Mesenchymal stem cell (in vitro differentiated cells and primary cell): ENCODE measurements at regions not wholly inside any gene's neighbourhood (a gene's known extent, or its start where the extent isn't known, plus 50 kb on each side); places are given as distances from the start of the nearest gene placed in this dataset.

Source experiments
- DNase-seq: peaks from one replicate; pipeline ENCODE4 v3.0.0-alpha.2; 2013
- H2AFZ ChIP-seq: one replicate; pipeline ENCODE4 v1.6.1; 2013; ENCODE audit warnings: low read depth, mild to moderate bottlenecking, control low read depth, inconsistent platforms, low read length, moderate library complexity
- H2AK5ac ChIP-seq: 2 replicates; pipeline ENCODE4 v1.6.1; 2013; ENCODE audit warnings: low read length, moderate library complexity, mild to moderate bottlenecking, inconsistent platforms; ENCODE audit not compliant: severe bottlenecking
- H2BK120ac ChIP-seq: one replicate; pipeline ENCODE4 v1.6.1; 2013; ENCODE audit warnings: low read depth, mild to moderate bottlenecking, inconsistent platforms, low read length, moderate library complexity
- H2BK12ac ChIP-seq, 2 experiments: one replicate each; pipeline ENCODE4 v1.6.1; 2013; ENCODE audit warnings: inconsistent platforms in 2 of 2, low read length in 2 of 2, mild to moderate bottlenecking in 2 of 2, moderate library complexity in 2 of 2, control low read depth in 1 of 2
- H2BK15ac ChIP-seq: one replicate; pipeline ENCODE4 v1.6.1; 2013; ENCODE audit warnings: mild to moderate bottlenecking, low read depth, inconsistent platforms; ENCODE audit not compliant: poor library complexity, severe bottlenecking
- H2BK5ac ChIP-seq: 2 replicates; pipeline ENCODE4 v1.6.1; 2013; ENCODE audit warnings: low read depth, mild to moderate bottlenecking, low read length, control low read depth, inconsistent platforms; ENCODE audit not compliant: poor library complexity, severe bottlenecking
- H3K14ac ChIP-seq, 2 experiments: one replicate each; pipeline ENCODE4 v1.6.1; 2013; ENCODE audit warnings: inconsistent platforms in 2 of 2, low read length in 2 of 2, control low read depth in 1 of 2, mild to moderate bottlenecking in 1 of 2, moderate library complexity in 1 of 2
- H3K18ac ChIP-seq, 2 experiments: one replicate each; pipeline ENCODE4 v1.6.1; 2013; ENCODE audit warnings: inconsistent platforms in 2 of 2, low read length in 2 of 2, control low read depth in 1 of 2, low read depth in 1 of 2, mild to moderate bottlenecking in 1 of 2
- H3K23ac ChIP-seq, 2 experiments: one replicate each; pipeline ENCODE4 v1.6.1; 2013; ENCODE audit warnings: inconsistent platforms in 2 of 2, low read length in 2 of 2, mild to moderate bottlenecking in 2 of 2, moderate library complexity in 2 of 2, control low read depth in 1 of 2
- H3K27ac ChIP-seq: 2 replicates; pipeline ENCODE4 v1.5.1; 2013; ENCODE audit warnings: mild to moderate bottlenecking, moderate library complexity, low read length, control low read depth, inconsistent platforms; ENCODE audit not compliant: poor library complexity, severe bottlenecking
- H3K27me3 ChIP-seq, 2 experiments: 2 replicates each; pipeline versions ENCODE4 v1.6.1 to v1.7.0; 2013; ENCODE audit warnings: low read length in 2 of 2, mild to moderate bottlenecking in 2 of 2, moderate library complexity in 2 of 2, control low read depth in 1 of 2, inconsistent platforms in 1 of 2; ENCODE audit not compliant: control insufficient read depth in 1 of 2, insufficient read depth in 1 of 2
- H3K36me3 ChIP-seq, 2 experiments: 2 replicates each; pipeline versions ENCODE4 v1.6.1 to v1.7.0; 2013; ENCODE audit warnings: low read length in 2 of 2, control low read depth in 1 of 2, inconsistent platforms in 1 of 2, low read depth in 1 of 2, mild to moderate bottlenecking in 1 of 2; ENCODE audit not compliant: insufficient read depth in 2 of 2, control insufficient read depth in 1 of 2
- H3K4ac ChIP-seq, 2 experiments: one replicate each; pipeline ENCODE4 v1.6.1; 2013; ENCODE audit warnings: inconsistent platforms in 2 of 2, low read length in 2 of 2, mild to moderate bottlenecking in 2 of 2, moderate library complexity in 2 of 2, control low read depth in 1 of 2, low read depth in 1 of 2
- H3K4me1 ChIP-seq: 2 replicates; pipeline ENCODE4 v1.6.1; 2013; ENCODE audit warnings: low read depth, low read length, control low read depth; ENCODE audit not compliant: control insufficient read depth, insufficient read depth
- H3K4me2 ChIP-seq: 2 replicates; pipeline ENCODE4 v1.6.1; 2013; ENCODE audit warnings: low read length, mild to moderate bottlenecking, inconsistent platforms; ENCODE audit not compliant: poor library complexity, severe bottlenecking
- H3K4me3 ChIP-seq, 2 experiments: 2 replicates each; pipeline versions ENCODE4 v1.5.1 to v1.7.0; 2013; ENCODE audit warnings: low read length in 2 of 2, mild to moderate bottlenecking in 2 of 2, control low read depth in 1 of 2, low read depth in 1 of 2; ENCODE audit not compliant: insufficient read depth in 1 of 2
- H3K79me1 ChIP-seq: replicated peaks from 2 replicates; pipeline ENCODE4 v1.6.1; 2013; ENCODE audit warnings: mild to moderate bottlenecking, control low read depth, low read length, inconsistent platforms; ENCODE audit not compliant: poor library complexity, severe bottlenecking
- H3K9ac ChIP-seq: 2 replicates; pipeline ENCODE4 v1.7.0; 2013; ENCODE audit warnings: mild to moderate bottlenecking, low read length, moderate library complexity
- H3K9me3 ChIP-seq: 2 replicates; pipeline ENCODE4 v1.7.0; 2013; ENCODE audit warnings: mild to moderate bottlenecking, low read length; ENCODE audit not compliant: control insufficient read depth
- H4K8ac ChIP-seq: one replicate; pipeline ENCODE4 v1.6.1; 2013; ENCODE audit warnings: inconsistent platforms, mild to moderate bottlenecking, low read length, moderate library complexity
- H4K91ac ChIP-seq: one replicate; pipeline ENCODE4 v1.6.1; 2013; ENCODE audit warnings: mild to moderate bottlenecking, low read length, inconsistent platforms
- WGBS: methylation state at CpG from one replicate; pipeline ENCODE4 v1.1.7; 2013; ENCODE audit warnings: mixed read lengths; 5-methylcytosine and 5-hydroxymethylcytosine counted together

DNA sequence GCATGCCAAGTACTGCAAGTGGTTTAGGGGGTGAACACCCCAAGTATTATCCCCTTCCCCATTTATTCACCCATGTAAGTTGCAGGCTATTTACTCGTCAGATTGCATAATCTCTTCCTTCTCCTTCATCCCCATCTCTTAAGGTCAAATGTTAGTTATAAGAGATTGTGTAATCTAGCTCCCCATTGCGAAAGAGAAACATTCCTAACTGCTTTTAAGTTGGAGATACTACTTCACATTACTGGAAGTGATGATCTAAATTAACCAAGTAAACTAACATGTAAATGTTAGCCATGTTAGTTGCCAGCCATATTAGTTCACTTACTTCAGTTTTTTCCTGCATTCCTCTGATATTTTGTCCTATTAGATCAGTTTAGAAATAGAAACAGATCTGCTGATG, 262.3 kb downstream of the TAF11L14 start:
- no peak overlapping the region for H3K4ac ChIP-seq
- no peak overlapping the region for H2BK5ac ChIP-seq
- H3K14ac ChIP-seq, result no peak overlapping the region
- no peaks in the 10 kb centered on the region for H3K9me3 ChIP-seq
- no peak overlapping the region for H2AFZ ChIP-seq
- no peak overlapping the region for H2BK12ac ChIP-seq
- H2BK15ac ChIP-seq, result no peak overlapping the region
- H3K4me2 ChIP-seq, result no peak overlapping the region
- no peak overlapping the region for H3K18ac ChIP-seq
- peak; percentile 5 for DNase-seq
- no CpG with 5 or more reads among the region's 2 CpGs for WGBS
- no peak overlapping the region for H3K4me3 ChIP-seq
- no peak overlapping the region for H2BK120ac ChIP-seq
- H3K27ac ChIP-seq, result no peak overlapping the region
- H3K23ac ChIP-seq, result no peak overlapping the region
- H4K8ac ChIP-seq, result no peak overlapping the region
- no peaks in the 10 kb centered on the region for H3K4me1 ChIP-seq
- H4K91ac ChIP-seq, result no peak overlapping the region
- H3K9ac ChIP-seq, result peak overlapping the region; percentile 58
- H3K79me1 ChIP-seq, result no peaks in the 10 kb centered on the region
- no peaks in the 10 kb centered on the region for H3K36me3 ChIP-seq
- no peaks in the 10 kb centered on the region for H3K27me3 ChIP-seq
- H2AK5ac ChIP-seq, result no peak overlapping the region

DNA sequence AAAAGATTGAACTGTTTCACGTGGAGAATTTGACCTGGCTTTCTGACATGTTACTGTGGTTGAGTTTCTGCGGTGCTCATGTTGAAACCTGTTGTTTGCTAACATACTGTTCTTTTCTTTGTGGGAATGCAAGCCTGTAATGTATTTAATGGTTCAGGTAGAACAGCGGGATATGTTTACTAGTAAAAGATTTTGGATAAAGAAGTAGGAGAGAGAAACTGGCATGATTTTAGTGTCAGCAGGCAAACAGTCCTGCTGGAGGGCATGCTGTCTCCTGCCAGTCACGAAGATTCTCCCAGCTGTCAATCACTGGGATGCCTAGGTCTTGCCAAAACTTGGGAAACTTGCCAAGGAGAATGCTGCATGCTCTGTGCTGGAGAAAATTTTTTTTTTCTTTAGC, 263.5 kb downstream of the TAF11L14 start:
- Histone ChIP-seq H3K23ac (no peak overlapping the region), H3K9ac (peak overlapping the region; percentile 58), H3K4me3 (no peak overlapping the region), H3K4ac (no peak overlapping the region), H3K27me3 (no peaks in the 10 kb centered on the region), H3K79me1 (no peaks in the 10 kb centered on the region), H3K9me3 (no peaks in the 10 kb centered on the region), H2AFZ (no peak overlapping the region), H3K18ac (no peak overlapping the region), H2BK12ac (no peak overlapping the region), H2BK5ac (no peak overlapping the region), H4K8ac (no peak overlapping the region), H3K4me1 (no peaks in the 10 kb centered on the region), H2BK120ac (no peak overlapping the region), H3K4me2 (no peak overlapping the region), H2AK5ac (no peak overlapping the region), H3K27ac (no peak overlapping the region), H3K36me3 (no peaks in the 10 kb centered on the region), H3K14ac (no peak overlapping the region), H4K91ac (no peak overlapping the region), H2BK15ac (no peak overlapping the region)
- WGBS, result 59% methylated on average over 4 of the region's 4 CpGs
- DNase-seq, result no peak

- Histone ChIP-seq H2BK5ac (no peak overlapping the region), H3K9me3 (no peaks in the 10 kb centered on the region), H3K9ac (no peak overlapping the region), H2AK5ac (no peak overlapping the region), H2BK15ac (no peak overlapping the region), H3K79me1 (no peaks in the 10 kb centered on the region), H2AFZ (no peak overlapping the region), H3K4me2 (no peak overlapping the region), H3K4me1 (no peaks in the 10 kb centered on the region), H3K4me3 (no peak overlapping the region), H2BK120ac (no peak overlapping the region), H3K23ac (no peak overlapping the region), H3K27ac (no peak overlapping the region), H3K36me3 (no peaks in the 10 kb centered on the region), H2BK12ac (no peak overlapping the region), H4K8ac (no peak overlapping the region), H3K14ac (no peak overlapping the region), H3K27me3 (no peaks in the 10 kb centered on the region), H3K18ac (no peak overlapping the region), H4K91ac (no peak overlapping the region), H3K4ac (no peak overlapping the region)
- 50% methylated on average over 2 of the region's 2 CpGs for WGBS
- no peak for DNase-seq
These were observed 264.5 kb downstream of the TAF11L14 start for GRCh38 chr5:17898766-17899165.

GRCh38 chr5:17907094-17907493, 272.8 kb downstream of the TAF11L14 start:
- no peak overlapping the region for H3K4ac ChIP-seq
- WGBS, result 62% methylated on average over 2 of the region's 2 CpGs
- no peak overlapping the region for H2AK5ac ChIP-seq
- H3K9me3 ChIP-seq, result no peaks in the 10 kb centered on the region
- no peaks in the 10 kb centered on the region for H3K27me3 ChIP-seq
- H2BK15ac ChIP-seq, result no peak overlapping the region
- no peak overlapping the region for H2AFZ ChIP-seq
- no peak overlapping the region for H3K27ac ChIP-seq
- H3K36me3 ChIP-seq, result no peaks in the 10 kb centered on the region
- no peak overlapping the region for H3K18ac ChIP-seq
- no peak overlapping the region for H3K4me2 ChIP-seq
- DNase-seq, result no peak
- no peak overlapping the region for H4K8ac ChIP-seq
- no peaks in the 10 kb centered on the region for H3K79me1 ChIP-seq
- H3K23ac ChIP-seq, result no peak overlapping the region
- H3K4me1 ChIP-seq, result no peaks in the 10 kb centered on the region
- H3K14ac ChIP-seq, result no peak overlapping the region
- H2BK5ac ChIP-seq, result no peak overlapping the region
- H4K91ac ChIP-seq, result no peak overlapping the region
- H3K9ac ChIP-seq, result no peak overlapping the region
- H2BK120ac ChIP-seq, result no peak overlapping the region
- H3K4me3 ChIP-seq, result no peak overlapping the region
- H2BK12ac ChIP-seq, result no peak overlapping the region
